ENCODE measurements at regions not wholly inside any gene's neighbourhood (a gene's known extent, or its start where the extent isn't known, plus 50 kb on each side); places are given as distances from the start of the nearest gene placed in this dataset.
A peak's percentile ranks its signal among the peaks of the same experiment; 100 is the strongest.
"Not testable (repeated sequence)": the region's sequence is repeated elsewhere in the genome, so short reads cannot be mapped to it uniquely, and the experiment has no call there.

- peak; percentile 38 for DNase-seq
These were observed 1020.9 kb downstream of the GATA3 start for GRCh38 chr10:9075420-9075819.

DNA sequence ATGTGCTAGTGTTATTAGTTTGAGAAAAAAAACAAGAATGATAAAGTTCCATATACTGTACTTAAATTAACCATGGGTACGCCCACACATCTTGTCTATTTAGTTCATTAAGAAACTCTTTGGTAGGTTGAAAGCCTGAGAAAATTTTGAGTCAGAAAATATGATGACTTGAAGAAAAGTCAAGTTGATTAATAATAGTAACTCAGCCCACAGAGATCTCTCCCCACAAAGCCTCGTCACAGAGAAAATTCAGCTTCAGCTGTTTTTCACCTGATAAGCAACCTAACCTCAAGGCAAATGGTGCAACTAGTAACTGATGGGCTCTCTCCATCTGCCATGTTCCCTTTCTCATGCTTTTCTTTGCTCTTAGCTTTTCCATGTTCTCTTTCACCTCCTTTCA is 1021.6 kb downstream of the GATA3 start:
- DNase-seq, result peak; percentile 22

GRCh38 chr10:9081253-9081652 is 1026.8 kb downstream of the GATA3 start:
- no peak for DNase-seq

DNA sequence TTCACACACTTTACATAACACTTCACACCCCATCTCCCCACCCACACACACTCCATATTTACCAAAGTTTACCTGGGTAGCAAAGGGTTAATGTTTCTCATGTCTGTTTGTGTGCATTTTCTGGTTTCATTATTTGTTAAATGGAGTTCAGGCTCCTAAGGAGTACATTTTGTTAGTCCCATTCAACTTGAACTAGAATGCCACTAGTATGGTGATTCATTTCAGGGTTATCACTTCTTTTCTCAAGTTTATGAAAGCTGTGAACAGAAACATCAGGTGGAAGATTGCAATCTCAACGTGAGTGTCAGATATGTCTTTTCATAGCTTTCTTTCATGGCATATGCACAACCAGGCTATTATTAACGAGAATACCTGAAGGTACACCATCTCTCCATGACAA is 1027.5 kb downstream of the GATA3 start:
- DNase-seq, result no peak

- DNase-seq, result no peak
These were observed 1037.1 kb downstream of the GATA3 start for GRCh38 chr10:9091530-9092093.

DNA sequence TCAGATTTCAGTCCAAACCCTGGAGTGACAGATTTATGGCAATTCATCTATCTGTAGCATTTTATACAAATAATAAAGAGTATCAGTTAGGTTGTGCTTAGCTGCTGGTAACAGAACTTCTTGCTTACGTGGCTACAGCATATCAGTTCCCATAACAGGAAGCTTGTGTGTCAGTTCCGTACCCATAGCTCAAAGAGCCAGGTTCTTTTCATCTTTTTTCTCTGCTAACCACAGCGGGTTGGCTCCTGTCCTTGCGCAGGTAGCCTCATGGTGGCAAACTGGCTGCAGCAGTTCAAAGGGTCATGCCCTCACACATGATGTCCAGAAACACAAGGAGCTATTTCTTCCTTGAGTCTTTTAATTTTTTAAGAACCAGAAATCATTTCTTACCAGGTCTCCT is 1041.8 kb downstream of the GATA3 start:
- DNase-seq, result no peak

DNA sequence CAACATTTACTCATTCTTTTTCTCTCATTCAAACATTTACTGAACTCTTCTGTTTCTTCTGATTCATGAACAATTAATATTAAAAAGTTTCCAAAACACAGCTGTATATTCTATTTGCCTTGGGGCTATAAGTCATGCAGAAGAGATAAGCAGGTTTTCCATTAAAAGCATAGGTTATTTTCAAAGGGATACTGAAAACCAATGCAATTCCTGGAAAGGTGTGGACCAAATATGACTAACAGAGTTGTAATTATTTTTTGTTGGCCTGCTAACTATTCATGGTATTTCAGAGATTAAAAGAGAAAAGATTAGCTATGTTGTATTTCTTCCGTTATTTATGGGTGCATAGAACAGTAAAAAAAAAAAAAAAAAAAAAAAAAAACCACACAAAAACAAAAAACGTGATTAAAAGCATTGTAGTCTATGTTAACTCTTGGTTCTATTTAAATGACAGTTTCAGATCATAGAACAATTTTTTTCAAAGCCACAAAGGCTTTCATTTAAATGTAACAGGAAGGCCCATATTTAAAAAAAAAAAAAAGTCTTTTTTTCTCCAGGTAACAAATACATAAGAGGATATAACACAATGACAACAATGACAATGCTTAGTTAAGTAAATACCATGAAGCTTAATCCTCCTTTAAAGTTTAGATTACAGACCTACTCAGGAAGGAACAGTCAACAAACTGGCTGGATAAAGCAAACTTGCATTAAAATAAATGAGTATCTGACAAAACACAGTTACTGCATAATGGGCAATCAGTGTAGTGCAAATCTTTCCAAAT is 1042.9 kb downstream of the GATA3 start:
- DNase-seq, result no peak

DNA sequence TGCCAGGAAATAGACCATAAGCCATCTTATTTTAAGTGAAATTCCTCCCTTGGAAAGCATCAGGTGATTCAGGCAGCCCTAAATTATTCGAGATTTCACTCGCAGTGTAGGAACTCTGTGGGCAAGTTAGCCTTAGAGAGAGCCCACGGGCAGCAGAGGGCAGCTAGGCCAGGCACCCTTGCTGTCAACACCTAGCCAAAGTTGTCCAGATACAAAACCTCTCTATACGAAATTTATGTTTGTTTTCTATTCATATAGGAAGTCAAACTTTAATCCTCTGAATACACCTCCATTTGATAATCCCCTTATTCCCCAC is 1043.5 kb downstream of the GATA3 start:
- no peak for DNase-seq

DNA sequence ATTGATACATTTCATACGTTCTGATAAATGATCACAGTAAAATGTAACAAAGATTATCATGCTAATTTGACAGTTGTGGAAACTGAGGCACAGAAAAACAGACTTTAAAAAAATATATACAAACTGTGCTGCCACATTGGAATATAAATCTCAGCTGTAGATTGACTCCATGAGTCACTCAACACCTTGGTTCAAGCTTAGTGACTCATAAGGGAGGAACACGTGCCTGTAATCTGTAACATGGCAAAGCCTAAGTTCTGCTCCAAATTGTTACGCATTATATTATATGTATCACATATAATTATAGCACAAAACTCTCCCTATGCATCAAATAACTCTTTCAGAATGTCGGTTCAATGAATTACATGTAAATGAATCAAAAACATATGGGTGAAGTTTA is 1047.5 kb downstream of the GATA3 start:
- no peak for DNase-seq

GRCh38 chr10:9103301-9103700 is 1048.8 kb downstream of the GATA3 start:
- no peak for DNase-seq

GRCh38 chr10:9111976-9112375 is 1057.5 kb downstream of the GATA3 start:
- DNase-seq, result no peak

- no peak for DNase-seq
These were observed 1072.2 kb downstream of the GATA3 start for GRCh38 chr10:9126728-9127127.

- DNase-seq, result no peak
These were observed 1082.9 kb downstream of the GATA3 start for GRCh38 chr10:9137368-9137767.

DNA sequence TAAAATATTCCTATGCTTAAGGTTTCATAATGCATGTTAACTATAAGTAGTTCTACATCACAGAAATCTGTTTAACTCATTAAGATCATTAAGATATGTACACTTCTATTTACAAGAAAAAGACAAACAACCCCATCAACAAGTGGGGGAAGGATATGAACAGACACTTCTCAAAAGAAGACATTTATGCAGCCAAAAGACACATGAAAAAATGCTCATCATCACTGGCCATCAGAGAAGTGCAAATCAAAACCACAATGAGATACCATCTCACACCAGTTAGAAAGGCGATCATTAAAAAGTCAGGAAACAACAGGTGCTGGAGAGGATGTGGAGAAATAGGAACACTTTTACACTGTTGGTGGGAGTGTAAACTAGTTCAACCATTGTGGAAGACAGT is 1084.3 kb downstream of the GATA3 start:
- DNase-seq, result not testable (repeated sequence)

- DNase-seq, result no peak
These were observed 1085.9 kb downstream of the GATA3 start for GRCh38 chr10:9140373-9140772.

DNA sequence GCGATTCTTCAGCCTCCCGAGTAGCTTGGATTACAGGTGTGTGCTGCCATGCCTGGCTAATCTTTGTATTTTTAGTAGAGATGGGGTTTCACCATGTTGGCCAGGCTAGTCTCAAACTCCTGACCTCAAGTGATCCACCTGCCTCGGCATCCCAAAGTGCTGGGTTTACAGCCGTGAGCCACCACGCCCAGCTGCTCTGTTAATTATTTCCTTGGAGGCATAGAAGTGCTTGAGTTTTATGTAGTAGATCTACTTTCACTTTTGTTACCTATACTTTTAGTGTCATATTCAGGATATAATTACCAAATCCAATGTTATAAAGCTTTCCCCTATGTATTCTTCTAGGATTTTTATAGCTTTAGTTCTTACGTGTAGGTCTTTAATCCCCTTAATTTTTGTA is 1093.0 kb downstream of the GATA3 start:
- DNase-seq, result peak; percentile 7

- DNase-seq, result no peak
These were observed 1094.6 kb downstream of the GATA3 start for GRCh38 chr10:9149134-9149533.

- not testable (repeated sequence) for DNase-seq
These were observed 1098.6 kb downstream of the GATA3 start for GRCh38 chr10:9153057-9153456.

DNA sequence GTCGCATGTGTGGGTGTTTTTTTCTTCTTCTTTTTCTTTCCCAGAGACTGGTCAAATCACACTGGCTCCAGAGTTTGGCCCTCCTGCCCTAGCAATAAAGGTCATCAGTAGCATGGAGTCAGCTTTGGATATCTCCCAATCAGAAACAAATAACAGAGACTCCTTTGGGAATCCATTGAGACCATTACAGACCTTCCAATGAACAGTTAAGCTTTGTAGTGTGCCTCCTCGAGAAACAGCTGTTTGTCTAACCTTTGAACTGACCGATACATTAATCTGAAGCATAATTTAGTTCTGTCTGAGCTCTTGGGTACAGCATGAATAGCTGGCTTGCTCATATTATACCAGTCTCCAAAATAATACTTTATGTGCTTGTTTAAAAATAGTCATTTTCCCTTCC is 1103.2 kb downstream of the GATA3 start:
- DNase-seq, result no peak

GRCh38 chr10:9158675-9159074 is 1104.2 kb downstream of the GATA3 start:
- no peak for DNase-seq

GRCh38 chr10:9160275-9160674 is 1105.8 kb downstream of the GATA3 start:
- no peak for DNase-seq

DNA sequence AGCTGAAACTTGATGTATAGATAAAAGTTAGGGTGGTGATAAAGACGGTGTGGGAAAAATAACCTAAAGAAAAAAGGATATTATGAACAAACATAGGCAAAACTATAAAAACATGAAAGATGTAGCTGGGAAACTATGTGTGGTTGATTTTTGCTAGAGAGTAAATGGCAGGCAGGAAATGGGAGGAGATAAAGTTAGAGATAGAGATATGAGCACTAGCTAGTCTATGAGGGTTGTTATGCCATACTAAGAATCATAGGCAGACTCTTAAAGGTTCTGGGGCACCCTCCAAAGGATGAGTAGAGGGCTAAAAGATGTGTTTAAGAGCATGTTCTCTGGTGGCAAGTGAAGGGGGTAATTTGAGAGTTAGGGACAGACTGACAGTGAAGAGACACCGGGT is 1109.2 kb downstream of the GATA3 start:
- DNase-seq, result no peak

DNA sequence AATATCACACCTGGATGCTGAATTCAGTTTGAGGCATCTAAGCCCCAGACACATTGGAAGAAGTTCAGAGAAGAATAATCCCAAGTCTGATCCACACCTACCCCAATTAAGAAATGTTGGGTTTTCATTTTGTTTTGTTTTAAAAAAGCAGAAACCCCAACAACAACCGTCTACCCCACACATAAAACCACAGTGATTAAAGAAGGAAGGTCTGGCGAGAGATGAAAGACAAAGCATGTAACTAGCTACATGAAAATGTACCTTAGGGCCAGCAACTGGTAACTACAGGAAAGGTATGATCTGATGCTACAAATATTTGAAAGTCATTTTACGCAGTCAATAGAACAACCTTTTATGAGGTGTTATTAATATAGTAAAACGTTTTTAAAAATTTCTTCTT is 1112.3 kb downstream of the GATA3 start:
- no peak for DNase-seq

DNA sequence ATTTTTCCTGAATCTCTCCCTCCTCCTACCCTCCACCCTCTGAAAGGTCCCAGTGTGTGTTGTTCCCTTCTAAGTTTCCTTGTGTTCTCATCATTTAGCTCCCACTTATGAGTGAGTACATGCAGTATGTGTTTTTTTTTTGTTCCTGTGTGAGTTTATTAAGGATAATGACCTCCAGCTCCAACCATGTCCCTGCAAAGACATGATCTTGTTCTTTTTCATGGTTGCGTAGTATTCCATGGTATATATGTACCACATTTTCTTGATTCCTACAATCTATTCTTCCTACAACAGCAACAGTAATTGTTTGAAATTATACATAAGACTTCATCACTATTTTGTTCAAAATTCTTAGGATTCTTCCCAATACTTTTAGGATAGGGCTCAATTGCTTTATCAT is 1117.8 kb downstream of the GATA3 start:
- no peak for DNase-seq

DNA sequence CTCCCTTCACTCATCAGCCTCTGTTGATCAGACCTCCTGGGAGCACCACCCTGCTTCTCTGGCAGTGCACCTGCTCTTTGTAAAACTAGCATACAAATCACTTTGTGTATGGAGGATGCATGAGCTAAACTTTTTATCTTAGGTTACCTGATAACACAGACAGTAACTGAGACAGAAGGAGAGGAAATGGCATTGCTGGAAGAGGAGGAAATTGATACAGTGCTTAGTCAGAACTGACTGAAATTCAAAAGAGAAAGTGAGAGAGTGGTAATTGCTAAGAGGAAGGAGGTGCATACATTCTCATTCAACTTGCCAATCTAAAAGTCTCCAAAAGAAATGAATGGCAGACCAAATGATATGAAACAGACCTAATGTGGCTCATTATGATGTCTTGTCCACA is 1120.7 kb downstream of the GATA3 start:
- peak; percentile 24 for DNase-seq
